ENCODE measurements at regions not wholly inside any gene's neighbourhood (a gene's known extent, or its start where the extent isn't known, plus 50 kb on each side); places are given as distances from the start of the nearest gene placed in this dataset.

GRCh38 chr12:115636546-115636945 is 640.9 kb downstream of the MED13L start:
- Histone ChIP-seq H2AFZ (ENCODE audit: low read length) (no peak overlapping the region), H3K36me3 (ENCODE audit: insufficient read depth, low read length) (no peaks in the 10 kb centered on the region), H3K9me3 (ENCODE audit: insufficient read depth, low read depth, low read length) (no peaks in the 10 kb centered on the region), H3K27me3 (ENCODE audit: insufficient read depth, low read length, poor library complexity, severe bottlenecking) (no peaks in the 10 kb centered on the region), H3K9me2 (replicated peaks; ENCODE audit: low read depth, low read length) (no peaks in the 10 kb centered on the region), H3K4me1 (ENCODE audit: insufficient read depth, low read length, poor library complexity, severe bottlenecking) (no peaks in the 10 kb centered on the region), H3K4me3 (ENCODE audit: low read length, poor library complexity, severe bottlenecking) (no peak overlapping the region), H3K9ac (ENCODE audit: low read depth, low read length, poor library complexity, severe bottlenecking) (no peak overlapping the region), H3K79me2 (ENCODE audit: insufficient read depth, low read length) (no peaks in the 10 kb centered on the region), H3F3A (ENCODE audit: low read depth) (no peaks in the 10 kb centered on the region), H4K20me1 (ENCODE audit: insufficient read depth, low read length, poor library complexity, severe bottlenecking) (no peaks in the 10 kb centered on the region), H3K4me2 (ENCODE audit: low read depth, low read length, poor library complexity, severe bottlenecking) (no peak overlapping the region)
- TF ChIP-seq CTCF (conservative IDR thresholded peaks at IDR 0.05; ENCODE audit: low read length) = no peak
- no peak for TF ChIP-seq EZH2phosphoT487 (IDR thresholded peaks at IDR 0.05; ENCODE audit: borderline replicate concordance)

GRCh38 chr12:115632308-115632707 is 645.2 kb downstream of the MED13L start:
- Histone ChIP-seq H3K79me2 (ENCODE audit: insufficient read depth, low read length) (no peaks in the 10 kb centered on the region), H3K4me1 (ENCODE audit: insufficient read depth, low read length, poor library complexity, severe bottlenecking) (no peaks in the 10 kb centered on the region), H3K4me2 (ENCODE audit: low read depth, low read length, poor library complexity, severe bottlenecking) (no peak overlapping the region), H3K27me3 (ENCODE audit: insufficient read depth, low read length, poor library complexity, severe bottlenecking) (no peaks in the 10 kb centered on the region), H3K9me3 (ENCODE audit: insufficient read depth, low read depth, low read length) (no peaks in the 10 kb centered on the region; the same call in 1 of the 2 replicates), H2AFZ (ENCODE audit: low read length) (no peak overlapping the region), H3K36me3 (ENCODE audit: insufficient read depth, low read length) (no peaks in the 10 kb centered on the region), H3K9ac (ENCODE audit: low read depth, low read length, poor library complexity, severe bottlenecking) (no peak overlapping the region), H3K4me3 (ENCODE audit: low read length, poor library complexity, severe bottlenecking) (no peak overlapping the region), H3K9me2 (replicated peaks; ENCODE audit: low read depth, low read length) (no peaks in the 10 kb centered on the region), H3F3A (ENCODE audit: low read depth) (no peaks in the 10 kb centered on the region), H4K20me1 (ENCODE audit: insufficient read depth, low read length, poor library complexity, severe bottlenecking) (no peaks in the 10 kb centered on the region)
- no peak for TF ChIP-seq EZH2phosphoT487 (IDR thresholded peaks at IDR 0.05; ENCODE audit: borderline replicate concordance)
- no peak for TF ChIP-seq CTCF (conservative IDR thresholded peaks at IDR 0.05; ENCODE audit: low read length)

- Histone ChIP-seq H3F3A (ENCODE audit: low read depth) (no peaks in the 10 kb centered on the region), H3K4me2 (ENCODE audit: low read depth, low read length, poor library complexity, severe bottlenecking) (no peak overlapping the region), H3K9me2 (replicated peaks; ENCODE audit: low read depth, low read length) (no peaks in the 10 kb centered on the region), H3K79me2 (ENCODE audit: insufficient read depth, low read length) (no peaks in the 10 kb centered on the region), H2AFZ (ENCODE audit: low read length) (no peak overlapping the region), H3K4me1 (ENCODE audit: insufficient read depth, low read length, poor library complexity, severe bottlenecking) (no peaks in the 10 kb centered on the region), H3K9me3 (ENCODE audit: insufficient read depth, low read depth, low read length) (no peaks in the 10 kb centered on the region; the same call in 1 of the 2 replicates), H3K27me3 (ENCODE audit: insufficient read depth, low read length, poor library complexity, severe bottlenecking) (no peaks in the 10 kb centered on the region), H3K9ac (ENCODE audit: low read depth, low read length, poor library complexity, severe bottlenecking) (no peak overlapping the region), H3K4me3 (ENCODE audit: low read length, poor library complexity, severe bottlenecking) (no peak overlapping the region), H4K20me1 (ENCODE audit: insufficient read depth, low read length, poor library complexity, severe bottlenecking) (no peaks in the 10 kb centered on the region), H3K36me3 (ENCODE audit: insufficient read depth, low read length) (no peaks in the 10 kb centered on the region)
- no peak for TF ChIP-seq CTCF (conservative IDR thresholded peaks at IDR 0.05; ENCODE audit: low read length)
These were observed 647.4 kb downstream of the MED13L start for GRCh38 chr12:115630136-115630535.

Measured in Loucy (cell line).